H9 (cell line): ENCODE measurements at regions not wholly inside any gene's neighbourhood (a gene's known extent, or its start where the extent isn't known, plus 50 kb on each side); places are given as distances from the start of the nearest gene placed in this dataset.

Experiments used
- DNase-seq: peaks from one replicate; pipeline ENCODE4 v3.0.0-alpha.2; 2017
- H2AFZ ChIP-seq: one replicate; pipeline ENCODE4 v1.6.1; 2013; ENCODE audit warnings: mild to moderate bottlenecking, low read length, control low read depth, moderate library complexity
- H2AK5ac ChIP-seq: 2 replicates; pipeline ENCODE4 v1.6.1; 2013; ENCODE audit warnings: low read length, control low read depth, mixed read lengths; ENCODE audit not compliant: insufficient read length
- H2BK120ac ChIP-seq: one replicate; pipeline ENCODE4 v1.6.1; 2013; ENCODE audit warnings: low read depth, mild to moderate bottlenecking, low read length, control low read depth, inconsistent platforms; ENCODE audit not compliant: poor library complexity, severe bottlenecking
- H2BK12ac ChIP-seq: 2 replicates; pipeline ENCODE4 v1.6.1; 2013; ENCODE audit warnings: low read length, control low read depth, mixed read lengths, low read depth; ENCODE audit not compliant: insufficient read length
- H2BK15ac ChIP-seq: 2 replicates; pipeline ENCODE4 v1.6.1; 2013; ENCODE audit warnings: low read depth, low read length, control low read depth
- H2BK20ac ChIP-seq: one replicate; pipeline ENCODE4 v1.6.1; 2013; ENCODE audit warnings: low read depth, mild to moderate bottlenecking, low read length, control low read depth, inconsistent platforms; ENCODE audit not compliant: poor library complexity, severe bottlenecking
- H2BK5ac ChIP-seq: 2 replicates; pipeline ENCODE4 v1.6.1; 2013; ENCODE audit warnings: low read length, control low read depth, mixed read lengths; ENCODE audit not compliant: insufficient read length
- H3K14ac ChIP-seq: 2 replicates; pipeline ENCODE4 v1.6.1; 2013; ENCODE audit warnings: low read length, control low read depth; ENCODE audit not compliant: insufficient read depth
- H3K18ac ChIP-seq: 2 replicates; pipeline ENCODE4 v1.6.1; 2013; ENCODE audit warnings: low read depth, mild to moderate bottlenecking, mixed read lengths, low read length, control low read depth; ENCODE audit not compliant: insufficient read length
- H3K23ac ChIP-seq: 2 replicates; pipeline ENCODE4 v1.6.1; 2013; ENCODE audit warnings: low read length, control low read depth, mixed read lengths, low read depth; ENCODE audit not compliant: insufficient read length
- H3K23me2 ChIP-seq: 2 replicates; pipeline ENCODE4 v1.6.1; 2013; ENCODE audit warnings: low read depth, mild to moderate bottlenecking, mixed read lengths, low read length, control low read depth; ENCODE audit not compliant: insufficient read length, poor library complexity, severe bottlenecking
- H3K27ac ChIP-seq: 2 replicates; pipeline ENCODE4 v1.5.1; 2013; ENCODE audit warnings: low read length, control low read depth, mixed read lengths, low read depth; ENCODE audit not compliant: insufficient read length
- H3K27me3 ChIP-seq: 2 replicates; pipeline ENCODE4 v1.6.1; 2013; ENCODE audit warnings: low read length, control low read depth, inconsistent platforms; ENCODE audit not compliant: insufficient read depth
- H3K4ac ChIP-seq: 2 replicates; pipeline ENCODE4 v1.6.1; 2013; ENCODE audit warnings: low read depth, mild to moderate bottlenecking, control low read depth, inconsistent platforms, low read length, moderate library complexity
- H3K4me1 ChIP-seq: 2 replicates; pipeline ENCODE4 v1.6.1; 2013; ENCODE audit warnings: low read length, control low read depth, inconsistent platforms; ENCODE audit not compliant: insufficient read depth
- H3K4me2 ChIP-seq: 2 replicates; pipeline ENCODE4 v1.6.1; 2013; ENCODE audit warnings: low read length, control low read depth, mixed read lengths; ENCODE audit not compliant: insufficient read length, insufficient read depth
- H3K56ac ChIP-seq: 2 replicates; pipeline ENCODE4 v1.6.1; 2013; ENCODE audit warnings: low read depth, mild to moderate bottlenecking, mixed read lengths, low read length, control low read depth; ENCODE audit not compliant: insufficient read length
- H3K79me1 ChIP-seq: 2 replicates; pipeline ENCODE4 v1.6.1; 2013; ENCODE audit warnings: low read depth, mild to moderate bottlenecking, moderate library complexity, low read length, control low read depth, inconsistent platforms; ENCODE audit not compliant: insufficient read depth, poor library complexity, severe bottlenecking
- H3K79me2 ChIP-seq: 2 replicates; pipeline ENCODE4 v1.6.1; 2013; ENCODE audit warnings: low read length, control low read depth, inconsistent platforms; ENCODE audit not compliant: insufficient read depth
- H3K9ac ChIP-seq: 2 replicates; pipeline ENCODE4 v1.6.1; 2013; ENCODE audit warnings: low read length, control low read depth, mixed read lengths; ENCODE audit not compliant: insufficient read length; ENCODE audit errors: extremely low read depth
- H3K9me3 ChIP-seq: one replicate; pipeline ENCODE4 v1.6.1; 2013; ENCODE audit warnings: low read depth, low read length, inconsistent platforms; ENCODE audit not compliant: control insufficient read depth
- H3T11ph ChIP-seq: one replicate; pipeline ENCODE4 v1.6.1; 2013; ENCODE audit warnings: mild to moderate bottlenecking, low read length, control low read depth, inconsistent platforms
- H4K20me1 ChIP-seq: one replicate; pipeline ENCODE4 v1.6.1; 2013; ENCODE audit not compliant: control insufficient read depth, insufficient read length, insufficient read depth
- H4K5ac ChIP-seq: 2 replicates; pipeline ENCODE4 v1.6.1; 2013; ENCODE audit warnings: low read depth, mild to moderate bottlenecking, mixed read lengths, low read length, control low read depth; ENCODE audit not compliant: insufficient read length
- H4K8ac ChIP-seq: replicated peaks from 2 replicates; pipeline ENCODE4 v1.6.1; 2013; ENCODE audit warnings: low read length, control low read depth, mixed read lengths, low read depth; ENCODE audit not compliant: insufficient read length
- H4K91ac ChIP-seq: 2 replicates; pipeline ENCODE4 v1.6.1; 2013; ENCODE audit warnings: low read depth, mild to moderate bottlenecking, moderate library complexity, mixed read lengths, low read length, control low read depth; ENCODE audit not compliant: insufficient read length
- H3K27ac Mint-ChIP-seq, 3 experiments: 2 replicates in 2 of 3; 3 replicates in 1 of 3; pipeline ENCODE4 v1.8.0; 2020 to 2021; ENCODE audit warnings: mixed read lengths in 3 of 3, mild to moderate bottlenecking in 1 of 3, moderate library complexity in 1 of 3
- H3K27me3 Mint-ChIP-seq: 2 replicates; pipeline ENCODE4 v1.8.0; 2021; ENCODE audit warnings: low read depth, mild to moderate bottlenecking, moderate library complexity, mixed read lengths
- H3K36me3 Mint-ChIP-seq, 3 experiments: 2 replicates in 2 of 3; 3 replicates in 1 of 3; pipeline ENCODE4 v1.8.0; 2020 to 2021; ENCODE audit warnings: low read depth in 3 of 3, mixed read lengths in 3 of 3; ENCODE audit not compliant: insufficient read depth in 1 of 3
- H3K4me1 Mint-ChIP-seq, 2 experiments: 2 replicates each; pipeline ENCODE4 v1.8.0; 2020; ENCODE audit warnings: mixed read lengths in 2 of 2
- H3K4me3 Mint-ChIP-seq, 2 experiments: 2 replicates in 1 of 2; 3 replicates in 1 of 2; pipeline ENCODE4 v1.8.0; 2020 to 2021; ENCODE audit warnings: mild to moderate bottlenecking in 2 of 2, mixed read lengths in 2 of 2, moderate library complexity in 1 of 2
- H3K9me3 Mint-ChIP-seq, 2 experiments: 2 replicates in 1 of 2; 3 replicates in 1 of 2; pipeline ENCODE4 v1.8.0; 2020; ENCODE audit warnings: mild to moderate bottlenecking in 2 of 2, mixed read lengths in 2 of 2, moderate library complexity in 1 of 2
- WGBS: extraction: QIAGEN DNeasy Blood & Tissue Kit; methylation state at CpG from one replicate; pipeline ENCODE4 v1.1.7; 2013; ENCODE audit warnings: missing lambda C conversion rate, low lambda C conversion rate, mixed read lengths; ENCODE audit not compliant: insufficient read length; ENCODE audit errors: extremely low coverage; 5-methylcytosine and 5-hydroxymethylcytosine counted together
- TF ChIP-seq, protein P1 (sequence below): fragments of 200-600 bp; sonication (generic); conservative IDR thresholded peaks from 3 replicates; pipeline ENCODE4 v1.8.0; 2021; ENCODE audit warnings: antibody characterized with exemption, mild to moderate bottlenecking

DNA sequence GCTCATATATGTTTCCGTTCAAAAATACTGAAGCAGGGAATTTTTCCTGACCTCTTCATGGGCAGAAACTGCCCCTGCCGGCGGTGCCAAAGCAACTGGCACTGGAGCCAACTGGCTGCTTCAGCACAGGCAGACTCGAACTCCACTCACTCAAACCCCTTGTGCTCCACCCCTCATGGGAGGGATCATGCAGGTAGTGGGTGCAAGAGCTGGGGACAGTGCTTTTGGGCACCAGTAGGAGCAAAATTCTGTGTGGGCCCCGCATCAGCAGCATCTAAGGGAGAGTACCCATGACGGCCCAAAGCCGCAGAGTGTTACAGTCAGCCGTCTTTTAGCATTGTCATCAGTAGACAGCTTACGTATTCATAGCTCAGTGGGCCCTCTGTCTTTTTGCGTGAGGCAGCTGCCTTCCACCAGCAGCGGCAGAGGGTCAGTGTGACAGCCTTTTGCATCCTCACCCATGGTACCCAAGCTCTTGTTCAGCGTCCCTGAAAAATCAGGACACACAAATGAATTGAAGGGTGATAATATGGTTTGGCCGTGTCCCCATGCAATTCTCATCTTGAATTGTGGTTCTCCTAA is 393.8 kb downstream of the SLITRK6 start:
- Histone ChIP-seq H3K79me2 (no peaks in the 10 kb centered on the region), H3K4me2 (no peak overlapping the region), H4K91ac (no peak overlapping the region), H3K23ac (no peak overlapping the region), H4K8ac (no peak overlapping the region), H3K4ac (no peak overlapping the region), H2BK15ac (no peak overlapping the region), H4K5ac (no peak overlapping the region), H3K9me3 (no peaks in the 10 kb centered on the region), H2AK5ac (no peak overlapping the region), H2BK120ac (no peak overlapping the region), H2BK20ac (no peak overlapping the region), H3T11ph (no peak overlapping the region), H2BK12ac (no peak overlapping the region), H4K20me1 (no peaks in the 10 kb centered on the region), H3K14ac (no peak overlapping the region), H3K27me3 (no peaks in the 10 kb centered on the region), H2BK5ac (no peak overlapping the region), H3K9ac (no peak overlapping the region), H2AFZ (no peak overlapping the region), H3K23me2 (no peaks in the 10 kb centered on the region), H3K4me1 (no peaks in the 10 kb centered on the region), H3K18ac (no peak overlapping the region), H3K79me1 (no peaks in the 10 kb centered on the region), H3K56ac (no peak overlapping the region), H3K27ac (no peak overlapping the region)
- no CpG with 5 or more reads among the region's 13 CpGs for WGBS
- Mint-ChIP-seq H3K4me3 (no peak overlapping the region), H3K27me3 (no peaks in the 10 kb centered on the region), H3K27ac (no peak overlapping the region), H3K36me3 (no peaks in the 10 kb centered on the region), H3K9me3 (peaks cover 0 to 3% of the 10 kb centered on the region in 2 experiments; a peak in 1 of 5 replicates), H3K4me1 (no peaks in the 10 kb centered on the region)
- peak; percentile 27 for DNase-seq
- TF ChIP-seq, protein P1, sequence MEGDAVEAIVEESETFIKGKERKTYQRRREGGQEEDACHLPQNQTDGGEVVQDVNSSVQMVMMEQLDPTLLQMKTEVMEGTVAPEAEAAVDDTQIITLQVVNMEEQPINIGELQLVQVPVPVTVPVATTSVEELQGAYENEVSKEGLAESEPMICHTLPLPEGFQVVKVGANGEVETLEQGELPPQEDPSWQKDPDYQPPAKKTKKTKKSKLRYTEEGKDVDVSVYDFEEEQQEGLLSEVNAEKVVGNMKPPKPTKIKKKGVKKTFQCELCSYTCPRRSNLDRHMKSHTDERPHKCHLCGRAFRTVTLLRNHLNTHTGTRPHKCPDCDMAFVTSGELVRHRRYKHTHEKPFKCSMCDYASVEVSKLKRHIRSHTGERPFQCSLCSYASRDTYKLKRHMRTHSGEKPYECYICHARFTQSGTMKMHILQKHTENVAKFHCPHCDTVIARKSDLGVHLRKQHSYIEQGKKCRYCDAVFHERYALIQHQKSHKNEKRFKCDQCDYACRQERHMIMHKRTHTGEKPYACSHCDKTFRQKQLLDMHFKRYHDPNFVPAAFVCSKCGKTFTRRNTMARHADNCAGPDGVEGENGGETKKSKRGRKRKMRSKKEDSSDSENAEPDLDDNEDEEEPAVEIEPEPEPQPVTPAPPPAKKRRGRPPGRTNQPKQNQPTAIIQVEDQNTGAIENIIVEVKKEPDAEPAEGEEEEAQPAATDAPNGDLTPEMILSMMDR, result no peak
